Naive thymus-derived CD4-positive, alpha-beta T cell (primary cell): ENCODE measurements at regions not wholly inside any gene's neighbourhood (a gene's known extent, or its start where the extent isn't known, plus 50 kb on each side); places are given as distances from the start of the nearest gene placed in this dataset.

Experiments used
- ATAC-seq: fragments of 150-1000 bp; cut with Tn5 transposase; 2 replicates; pipeline ENCODE4 v1.10.0; 2021; ENCODE audit warnings: mild to moderate bottlenecking, moderate library complexity
- CTCF ChIA-PET: fragments of 350-600 bp; sonication (Branson Sonifier 250); formaldehyde crosslinking; loops from one replicate; lab custom pipeline; 2021; ENCODE audit warnings: antibody characterized with exemption; lab: Charles Lee
- POLR2A ChIA-PET: fragments of 350-600 bp; sonication (Branson Sonifier 250); formaldehyde crosslinking; loops from one replicate; lab custom pipeline; 2021; ENCODE audit warnings: antibody characterized with exemption, inconsistent platforms; lab: Charles Lee
- DNase-seq, 9 donors: peaks; one replicate each; pipeline versions ENCODE4 v3.0.0 to v3.0.0-alpha.2; 2020 to 2022; ENCODE audit warnings: mixed read lengths in 1 of 9
- H3K27ac ChIP-seq: one replicate; pipeline ENCODE4 v1.7.0; 2013; ENCODE audit warnings: mild to moderate bottlenecking, low read depth, low read length, moderate library complexity
- H3K27me3 ChIP-seq, 2 donors: one replicate each; pipeline ENCODE4 v1.7.0; 2013; ENCODE audit warnings: low read length in 2 of 2, mild to moderate bottlenecking in 2 of 2, moderate library complexity in 2 of 2; ENCODE audit not compliant: control insufficient read depth in 2 of 2, insufficient read depth in 2 of 2
- H3K36me3 ChIP-seq, 3 experiments: 1 replicate in 2 of 3; 2 replicates in 1 of 3; pipeline ENCODE4 v1.7.0; 2013; ENCODE audit warnings: low read length in 3 of 3, mild to moderate bottlenecking in 3 of 3, moderate library complexity in 1 of 3; ENCODE audit not compliant: insufficient read depth in 3 of 3, control insufficient read depth in 2 of 3
- H3K4me1 ChIP-seq, 2 donors: one replicate each; pipeline ENCODE4 v1.7.0; 2013; ENCODE audit warnings: low read length in 2 of 2, mild to moderate bottlenecking in 2 of 2, moderate library complexity in 1 of 2; ENCODE audit not compliant: control insufficient read depth in 2 of 2, insufficient read depth in 2 of 2
- H3K4me3 ChIP-seq: 2 replicates; pipeline ENCODE4 v1.7.0; 2013; ENCODE audit warnings: mild to moderate bottlenecking, low read length
- H3K9me3 ChIP-seq, 3 experiments: 1 replicate in 2 of 3; 2 replicates in 1 of 3; pipeline ENCODE4 v1.7.0; 2013; ENCODE audit warnings: low read length in 3 of 3; ENCODE audit not compliant: control insufficient read depth in 2 of 3
- H3K27ac Mint-ChIP-seq, 9 donors: one replicate each; pipeline ENCODE4 v1.8.0; 2020 to 2022; ENCODE audit warnings: mixed read lengths in 9 of 9, mild to moderate bottlenecking in 8 of 9, moderate library complexity in 5 of 9, inconsistent platforms in 2 of 9
- H3K27me3 Mint-ChIP-seq, 5 donors: one replicate each; pipeline ENCODE4 v1.8.0; 2021 to 2022; ENCODE audit warnings: mixed read lengths in 5 of 5, mild to moderate bottlenecking in 1 of 5
- H3K36me3 Mint-ChIP-seq, 5 donors: one replicate each; pipeline ENCODE4 v1.8.0; 2020 to 2022; ENCODE audit warnings: mixed read lengths in 5 of 5, mild to moderate bottlenecking in 3 of 5, inconsistent platforms in 1 of 5
- H3K4me1 Mint-ChIP-seq, 7 donors: one replicate each; pipeline ENCODE4 v1.8.0; 2020 to 2022; ENCODE audit warnings: mixed read lengths in 7 of 7, mild to moderate bottlenecking in 3 of 7, inconsistent platforms in 1 of 7
- H3K4me3 Mint-ChIP-seq, 10 donors: one replicate each; pipeline ENCODE4 v1.8.0; 2020 to 2022; ENCODE audit warnings: mild to moderate bottlenecking in 10 of 10, mixed read lengths in 10 of 10, moderate library complexity in 6 of 10, inconsistent platforms in 2 of 10
- H3K9me3 Mint-ChIP-seq, 11 donors: one replicate each; pipeline ENCODE4 v1.8.0; 2020 to 2022; ENCODE audit warnings: mixed read lengths in 11 of 11, mild to moderate bottlenecking in 4 of 11, inconsistent platforms in 1 of 11, moderate library complexity in 1 of 11
- intact Hi-C, 2 donors: fragments of 100-400 bp; cut with micrococcal nuclease; formaldehyde crosslinking; loops; one replicate each; pipeline ENCODE4 v1.15.1; 2023

GRCh38 chr11:104830508-104830907 lies 67.8 kb downstream of the CASP12 start:
- H3K27me3 ChIP-seq, result no peaks in the 10 kb centered on the region
- H3K27ac Mint-ChIP-seq, result no peak overlapping the region
- ChIA-PET POLR2A (no interaction called here), CTCF (no interaction called here)
- no peak overlapping the region for H3K27ac ChIP-seq
- no peaks in the 10 kb centered on the region for H3K27me3 Mint-ChIP-seq
- no peaks in the 10 kb centered on the region for H3K36me3 Mint-ChIP-seq
- ATAC-seq (no peak), DNase-seq (no peak)
- intact Hi-C loops, result loop anchor here in 1 of 2 donors (2.0 kb wide), 1 partner anchor 20 kb away; no protein-coding TSS in a partner anchor
- H3K4me3 Mint-ChIP-seq, result no peak overlapping the region
- no peak overlapping the region for H3K4me3 ChIP-seq
- H3K9me3 ChIP-seq, result no peaks in the 10 kb centered on the region
- H3K4me1 ChIP-seq, result no peaks in the 10 kb centered on the region
- H3K9me3 Mint-ChIP-seq, result peaks cover 0 to 3% (median 0%) of the 10 kb centered on the region in 11 donors
- H3K36me3 ChIP-seq, result no peaks in the 10 kb centered on the region
- no peaks in the 10 kb centered on the region for H3K4me1 Mint-ChIP-seq

GRCh38 chr11:104830080-104830479 lies 68.2 kb downstream of the CASP12 start:
- H3K4me1 ChIP-seq, result no peaks in the 10 kb centered on the region
- DNase-seq, result no peak
- intact Hi-C loops, result loop anchor here in 1 of 2 donors (2.0 kb wide), 1 partner anchor 21 kb away; no protein-coding TSS in a partner anchor
- ChIA-PET POLR2A (no interaction called here), CTCF (no interaction called here)
- H3K27ac ChIP-seq, result no peak overlapping the region
- peaks cover 0 to 3% (median 0%) of the 10 kb centered on the region in 11 donors for H3K9me3 Mint-ChIP-seq
- no peak overlapping the region for H3K27ac Mint-ChIP-seq
- no peak overlapping the region for H3K4me3 Mint-ChIP-seq
- no peaks in the 10 kb centered on the region for H3K4me1 Mint-ChIP-seq
- H3K36me3 ChIP-seq, result no peaks in the 10 kb centered on the region
- H3K36me3 Mint-ChIP-seq, result no peaks in the 10 kb centered on the region
- ATAC-seq, result no peak
- H3K27me3 ChIP-seq, result no peaks in the 10 kb centered on the region
- H3K27me3 Mint-ChIP-seq, result no peaks in the 10 kb centered on the region
- H3K4me3 ChIP-seq, result no peak overlapping the region
- H3K9me3 ChIP-seq, result no peaks in the 10 kb centered on the region

GRCh38 chr11:104826772-104827171 lies 71.5 kb downstream of the CASP12 start:
- H3K4me3 Mint-ChIP-seq, result no peak overlapping the region
- intact Hi-C loops, result no loop called here
- ATAC-seq (no peak), DNase-seq (no peak)
- H3K9me3 Mint-ChIP-seq, result peaks cover 0 to 3% (median 0%) of the 10 kb centered on the region in 11 donors
- Histone ChIP-seq H3K4me3 (no peak overlapping the region), H3K9me3 (no peaks in the 10 kb centered on the region), H3K36me3 (no peaks in the 10 kb centered on the region), H3K27me3 (no peaks in the 10 kb centered on the region), H3K27ac (no peak overlapping the region), H3K4me1 (no peaks in the 10 kb centered on the region)
- no peak overlapping the region for H3K27ac Mint-ChIP-seq
- no peaks in the 10 kb centered on the region for H3K4me1 Mint-ChIP-seq
- ChIA-PET POLR2A (no interaction called here), CTCF (no interaction called here)
- H3K36me3 Mint-ChIP-seq, result no peaks in the 10 kb centered on the region
- H3K27me3 Mint-ChIP-seq, result peaks cover 0 to 2% (median 0%) of the 10 kb centered on the region in 5 donors

GRCh38 chr11:104823657-104824056 lies 74.6 kb downstream of the CASP12 start:
- Mint-ChIP-seq H3K27me3 (peaks cover 0 to 7% (median 0%) of the 10 kb centered on the region in 5 donors), H3K36me3 (no peaks in the 10 kb centered on the region), H3K27ac (no peak overlapping the region), H3K4me3 (no peak overlapping the region), H3K9me3 (peaks cover 0 to 2% (median 0%) of the 10 kb centered on the region in 11 donors), H3K4me1 (peaks cover 0 to 4% (median 0%) of the 10 kb centered on the region in 7 donors)
- Histone ChIP-seq H3K27ac (no peak overlapping the region), H3K36me3 (no peaks in the 10 kb centered on the region), H3K9me3 (no peaks in the 10 kb centered on the region), H3K4me1 (no peaks in the 10 kb centered on the region), H3K4me3 (no peak overlapping the region), H3K27me3 (no peaks in the 10 kb centered on the region)
- ATAC-seq (no peak), DNase-seq (no peak)
- CTCF ChIA-PET, result interaction anchor here (0.8 kb wide), 1 partner anchor 94 kb away, joined by 3 read pairs; no protein-coding TSS in a partner anchor
- POLR2A ChIA-PET, result no interaction called here
- intact Hi-C loops, result loop anchor here in 1 of 2 donors (2.0 kb wide), 1 partner anchor 177 kb away; no protein-coding TSS in a partner anchor

GRCh38 chr11:104820431-104820830 lies 77.8 kb downstream of the CASP12 start:
- ATAC-seq (no peak), DNase-seq (no peak)
- Histone ChIP-seq H3K27ac (no peak overlapping the region), H3K27me3 (no peaks in the 10 kb centered on the region), H3K4me1 (no peaks in the 10 kb centered on the region), H3K36me3 (no peaks in the 10 kb centered on the region), H3K9me3 (no peaks in the 10 kb centered on the region), H3K4me3 (no peak overlapping the region)
- no peak overlapping the region for H3K27ac Mint-ChIP-seq
- peaks cover 0 to 7% (median 0%) of the 10 kb centered on the region in 5 donors for H3K27me3 Mint-ChIP-seq
- ChIA-PET POLR2A (no interaction called here), CTCF (no interaction called here)
- no peaks in the 10 kb centered on the region for H3K36me3 Mint-ChIP-seq
- H3K4me3 Mint-ChIP-seq, result no peak overlapping the region
- intact Hi-C loops, result no loop called here
- H3K4me1 Mint-ChIP-seq, result peaks cover 0 to 8% (median 0%) of the 10 kb centered on the region in 7 donors
- peaks cover 0 to 4% (median 0%) of the 10 kb centered on the region in 11 donors for H3K9me3 Mint-ChIP-seq

- ATAC-seq (no peak), DNase-seq (no peak)
- Histone ChIP-seq H3K4me3 (no peak overlapping the region), H3K9me3 (no peaks in the 10 kb centered on the region), H3K36me3 (no peaks in the 10 kb centered on the region), H3K27ac (no peak overlapping the region), H3K4me1 (no peaks in the 10 kb centered on the region), H3K27me3 (no peaks in the 10 kb centered on the region)
- CTCF ChIA-PET, result no interaction called here
- Mint-ChIP-seq H3K4me3 (no peak overlapping the region), H3K27ac (no peak overlapping the region), H3K36me3 (no peaks in the 10 kb centered on the region), H3K9me3 (peaks cover 0 to 4% (median 0%) of the 10 kb centered on the region in 11 donors), H3K4me1 (peaks cover 0 to 8% (median 0%) of the 10 kb centered on the region in 7 donors), H3K27me3 (peaks cover 0 to 7% (median 0%) of the 10 kb centered on the region in 5 donors)
- intact Hi-C loops, result no loop called here
- POLR2A ChIA-PET, result no interaction called here
These were observed 78.7 kb downstream of the CASP12 start for GRCh38 chr11:104819603-104820002.

- ChIA-PET CTCF (interaction anchor here (0.6 kb wide), 1 partner anchor 634 kb away, joined by 3 read pairs; no protein-coding TSS in a partner anchor), POLR2A (no interaction called here)
- H3K4me1 Mint-ChIP-seq, result peaks cover 0 to 8% (median 0%) of the 10 kb centered on the region in 7 donors
- no peaks in the 10 kb centered on the region for H3K36me3 Mint-ChIP-seq
- no peak overlapping the region for H3K4me3 ChIP-seq
- ATAC-seq (no peak), DNase-seq (no peak)
- no peaks in the 10 kb centered on the region for H3K9me3 ChIP-seq
- intact Hi-C loops, result no loop called here
- H3K27ac Mint-ChIP-seq, result no peak overlapping the region
- no peaks in the 10 kb centered on the region for H3K4me1 ChIP-seq
- peaks cover 0 to 7% (median 0%) of the 10 kb centered on the region in 5 donors for H3K27me3 Mint-ChIP-seq
- H3K4me3 Mint-ChIP-seq, result no peak overlapping the region
- H3K9me3 Mint-ChIP-seq, result peaks cover 0 to 4% (median 0%) of the 10 kb centered on the region in 11 donors
- no peak overlapping the region for H3K27ac ChIP-seq
- no peaks in the 10 kb centered on the region for H3K27me3 ChIP-seq
- no peaks in the 10 kb centered on the region for H3K36me3 ChIP-seq
These were observed 79.2 kb downstream of the CASP12 start for GRCh38 chr11:104819107-104819506.
